ENCODE measurements at regions not wholly inside any gene's neighbourhood (a gene's known extent, or its start where the extent isn't known, plus 50 kb on each side); places are given as distances from the start of the nearest gene placed in this dataset.

- no peak for DNase-seq
These were observed 1414.6 kb upstream of the MIR17HG start for GRCh38 chr13:89932902-89933301.

DNA sequence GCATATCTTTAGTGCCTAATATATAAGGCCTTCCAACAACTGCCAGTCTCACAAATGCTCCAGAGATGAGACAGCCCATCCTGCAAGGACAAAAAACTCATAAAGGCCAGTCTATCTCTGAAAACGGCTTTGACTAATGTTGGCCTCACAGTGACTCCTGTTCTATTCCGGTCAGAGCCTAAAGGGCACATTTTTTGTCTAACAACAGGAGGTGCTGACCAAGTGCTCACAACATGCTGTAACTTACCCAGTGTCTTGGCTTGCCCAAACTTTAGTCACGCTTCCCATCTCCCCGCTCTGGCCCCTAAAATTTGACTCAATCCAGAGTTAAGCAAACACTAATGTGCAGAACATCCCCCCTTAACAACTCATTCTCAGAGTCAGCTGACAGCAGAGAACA is 1411.2 kb upstream of the MIR17HG start:
- DNase-seq = no peak

- DNase-seq = no peak
These were observed 1410.1 kb upstream of the MIR17HG start for GRCh38 chr13:89937420-89937819.

- no peak for DNase-seq
These were observed 1407.1 kb upstream of the MIR17HG start for GRCh38 chr13:89940383-89940782.

- DNase-seq = no peak
These were observed 1404.3 kb upstream of the MIR17HG start for GRCh38 chr13:89943139-89943538.

DNA sequence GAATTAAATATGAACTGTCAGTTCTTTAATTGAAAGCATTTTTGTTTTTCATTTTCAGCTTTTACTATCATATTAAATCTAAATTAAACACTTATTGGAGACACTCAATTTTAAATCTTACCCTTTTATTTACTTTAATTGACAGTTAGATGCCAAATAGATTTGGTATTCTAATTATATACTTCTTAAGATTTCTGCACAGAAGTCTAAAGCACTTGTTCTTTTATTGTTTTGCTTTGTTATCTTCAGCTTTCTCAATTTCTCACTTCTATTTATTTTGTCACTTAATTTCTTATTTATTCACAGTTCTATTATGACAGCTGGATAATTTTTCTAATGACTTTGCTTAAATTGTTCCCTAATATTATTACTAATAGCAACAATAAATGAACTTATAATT is 1397.3 kb upstream of the MIR17HG start:
- DNase-seq = no peak

- DNase-seq = no peak
These were observed 1396.1 kb upstream of the MIR17HG start for GRCh38 chr13:89951341-89951740.

- DNase-seq = no peak
These were observed 1393.9 kb upstream of the MIR17HG start for GRCh38 chr13:89953581-89953980.

- no peak for DNase-seq
These were observed 1391.7 kb upstream of the MIR17HG start for GRCh38 chr13:89955773-89956172.

GRCh38 chr13:89959074-89959473 is 1388.4 kb upstream of the MIR17HG start:
- DNase-seq = no peak

DNA sequence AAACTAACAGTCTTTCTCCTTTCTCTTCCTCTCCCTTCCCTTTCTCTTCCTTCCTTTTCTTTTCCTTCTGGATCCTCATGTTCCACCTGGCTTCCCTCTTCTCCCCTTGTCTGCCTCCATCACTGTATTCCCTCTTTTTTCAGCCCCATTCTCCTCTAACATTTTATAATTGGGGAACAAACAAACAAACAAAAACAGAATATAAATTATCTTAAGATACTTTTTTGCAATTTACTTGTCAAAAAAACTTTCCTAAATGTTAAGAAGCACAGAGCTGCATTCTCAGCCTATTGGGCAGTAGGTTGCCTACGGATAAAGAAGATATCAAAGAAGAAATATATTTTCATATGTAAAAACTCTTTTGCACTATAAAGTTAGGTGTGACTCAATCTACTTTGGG is 1382.2 kb upstream of the MIR17HG start:
- no peak for DNase-seq

GRCh38 chr13:89966524-89966923 is 1381.0 kb upstream of the MIR17HG start:
- no peak for DNase-seq

GRCh38 chr13:89967701-89968100 is 1379.8 kb upstream of the MIR17HG start:
- DNase-seq = no peak

DNA sequence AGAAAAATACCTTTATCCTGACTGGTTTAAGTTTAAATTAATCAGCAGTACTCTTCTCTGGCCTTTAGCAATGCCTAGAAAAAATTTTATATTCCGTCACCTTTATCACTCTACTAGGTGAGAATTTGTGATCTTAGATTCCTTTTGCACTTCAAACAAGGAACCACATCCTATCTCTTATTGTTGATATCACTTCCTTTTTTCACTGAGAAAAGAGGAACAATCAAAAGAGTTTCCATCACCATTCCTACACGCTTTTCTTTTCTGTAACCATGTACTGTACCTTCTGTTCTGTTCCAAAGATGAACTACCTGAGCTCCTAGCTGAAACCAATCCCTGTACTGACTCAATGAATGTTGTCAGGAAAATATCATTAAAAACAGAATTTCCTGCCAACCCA is 1379.0 kb upstream of the MIR17HG start:
- DNase-seq = no peak

GRCh38 chr13:89970353-89970709 is 1377.2 kb upstream of the MIR17HG start:
- DNase-seq = no peak

DNA sequence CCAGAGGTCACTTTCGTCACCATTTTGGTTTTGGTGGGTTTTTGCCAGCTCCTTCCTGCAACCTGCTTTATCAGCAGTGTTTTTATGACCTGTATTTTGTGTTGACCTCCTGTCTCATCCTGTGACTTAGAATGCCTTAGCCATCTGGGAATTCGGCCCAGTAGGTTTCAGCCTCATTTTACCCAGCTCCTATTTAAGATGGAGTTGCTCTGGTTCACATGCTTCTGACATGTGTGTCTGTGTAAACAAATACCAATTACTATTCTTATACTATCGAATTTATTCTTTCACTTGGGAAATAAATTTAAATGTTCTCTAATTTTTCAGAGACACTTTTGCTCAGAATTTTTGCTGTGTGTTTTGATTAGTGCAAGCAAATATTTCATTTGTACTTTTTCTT is 1370.3 kb upstream of the MIR17HG start:
- no peak for DNase-seq

DNA sequence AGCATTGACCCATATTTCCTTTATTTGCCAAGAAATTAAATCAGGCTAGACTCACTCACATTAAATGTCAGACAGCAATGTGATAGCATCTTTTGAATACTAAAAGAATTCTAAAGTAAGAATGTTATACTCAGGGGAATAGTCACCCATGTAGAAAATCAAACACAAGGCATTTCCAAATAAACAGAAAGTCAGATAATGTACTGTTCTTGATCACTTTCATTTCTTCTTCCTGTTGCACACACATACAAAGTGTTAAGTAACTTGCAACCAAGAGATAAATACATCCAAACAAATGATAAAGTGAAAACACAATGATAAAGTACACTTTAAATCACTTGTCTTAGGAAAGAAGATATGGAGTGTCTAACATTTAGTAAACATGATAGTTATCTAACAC is 1366.6 kb upstream of the MIR17HG start:
- no peak for DNase-seq

DNA sequence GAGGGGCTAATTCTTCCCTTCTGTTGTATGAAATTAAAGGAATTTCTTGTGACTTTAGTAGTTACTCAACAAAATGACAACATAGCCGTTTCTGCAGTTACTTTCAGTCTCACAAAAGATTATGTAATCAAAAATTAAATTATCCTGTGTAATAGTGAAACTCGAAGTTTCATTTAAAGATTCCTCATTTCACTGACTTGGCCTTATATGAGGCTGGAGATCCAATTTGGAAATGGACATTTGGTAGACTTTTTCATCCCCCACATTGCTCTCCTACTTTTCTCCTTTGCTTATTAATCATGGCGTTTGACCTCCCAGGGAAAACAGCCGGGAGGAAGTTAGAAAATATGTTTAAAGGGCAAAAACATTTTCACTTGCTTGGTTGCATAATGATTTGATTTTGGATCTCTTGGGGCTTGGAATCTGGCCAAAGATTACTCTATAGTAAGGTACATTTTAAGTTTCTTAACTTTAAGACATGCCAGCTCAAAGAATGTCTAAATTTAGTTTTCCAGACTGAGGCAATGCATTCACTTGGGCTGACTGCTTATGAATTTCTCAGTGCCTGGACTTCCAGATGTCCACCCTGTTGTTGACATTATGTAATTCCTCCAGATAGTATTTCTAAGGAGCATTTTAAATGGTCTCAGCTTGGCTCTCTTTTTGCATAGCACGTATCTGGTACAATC is 1364.9 kb upstream of the MIR17HG start:
- DNase-seq = no peak

DNA sequence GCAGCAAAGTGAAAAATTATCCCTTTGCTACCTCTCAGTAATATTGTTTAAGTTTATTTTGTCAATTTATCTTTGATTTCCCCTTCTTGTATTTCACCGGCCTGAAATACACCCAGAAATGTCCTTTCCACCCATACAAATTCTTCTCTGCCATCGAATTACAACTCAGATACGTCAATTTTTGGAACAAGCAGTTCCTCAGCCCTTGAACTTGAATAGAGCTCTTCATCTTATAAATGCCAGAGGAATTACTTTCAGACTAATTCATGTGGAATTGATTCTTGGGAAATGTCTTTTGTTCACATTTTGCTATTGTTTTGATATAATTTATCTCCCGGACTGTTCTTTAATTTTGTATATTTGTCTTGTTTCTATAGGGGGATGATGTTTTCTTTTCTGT is 1359.3 kb upstream of the MIR17HG start:
- no peak for DNase-seq

- DNase-seq = no peak
These were observed 1343.9 kb upstream of the MIR17HG start for GRCh38 chr13:90003566-90003965.

GRCh38 chr13:90008707-90009149 is 1338.8 kb upstream of the MIR17HG start:
- DNase-seq = no peak

DNA sequence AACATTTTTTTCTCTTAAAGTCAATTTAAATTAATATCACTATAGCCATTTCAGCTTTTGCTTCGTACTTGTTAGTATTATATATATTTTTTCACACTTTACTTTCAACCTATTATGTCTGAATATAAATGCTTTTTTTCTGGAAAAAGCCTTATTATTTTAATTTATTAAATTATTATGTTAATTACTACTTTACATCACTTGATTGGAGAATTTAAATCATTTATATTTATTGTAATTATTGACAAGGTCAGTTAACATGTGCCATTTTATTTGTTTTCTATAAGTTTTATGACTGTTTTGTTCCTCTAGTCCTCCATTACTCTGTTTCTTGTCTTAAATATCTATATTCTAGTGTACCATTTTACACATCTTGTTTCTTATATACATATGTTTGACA is 1333.4 kb upstream of the MIR17HG start:
- no peak for DNase-seq

- DNase-seq = no peak
These were observed 1331.7 kb upstream of the MIR17HG start for GRCh38 chr13:90015565-90016507.

DNA sequence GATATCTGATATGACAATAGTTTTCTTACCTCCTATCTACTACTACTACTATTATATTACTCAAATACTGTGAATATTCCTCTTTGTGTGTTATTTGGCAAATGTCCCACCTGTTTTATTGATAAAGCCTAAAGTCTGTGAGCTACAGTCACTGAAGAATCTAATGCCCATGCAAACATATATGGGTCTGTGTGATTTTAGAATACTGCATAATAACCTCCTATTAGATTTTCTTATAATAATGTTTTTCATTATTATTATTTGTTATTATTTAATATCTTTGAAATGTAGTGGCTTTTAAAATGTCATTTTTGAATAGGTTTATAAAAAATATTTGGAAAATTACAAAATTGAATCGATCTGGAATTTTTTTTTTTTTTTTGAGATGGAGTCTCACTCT is 1330.8 kb upstream of the MIR17HG start:
- no peak for DNase-seq

All from DMS79 treated with DMSO at 0.1 percent for 48 hours (cell line).